Gastroesophageal sphincter (tissue), 3 donors: ENCODE measurements at regions not wholly inside any gene's neighbourhood (a gene's known extent, or its start where the extent isn't known, plus 50 kb on each side); places are given as distances from the start of the nearest gene placed in this dataset.
"Not testable (repeated sequence)": the region's sequence is repeated elsewhere in the genome, so short reads cannot be mapped to it uniquely, and the experiment has no call there.

Experiments
- POLR2AphosphoS5 ChIP-seq: sonication (generic); formaldehyde crosslinking; IDR thresholded peaks from one replicate; pipeline ENCODE4 v1.6.1; 2017; ENCODE audit warnings: antibody characterized with exemption
- TF ChIP-seq, protein P1 (sequence below), 4 experiments: fragments of 200-600 bp in 2 of 4; fragments of 450-650 bp in 2 of 4; sonication (generic) in 1 of 4; IDR thresholded peaks; one replicate each; pipeline ENCODE4 v1.5.1; 2017 to 2019; ENCODE audit warnings: antibody characterized with exemption in 4 of 4, mild to moderate bottlenecking in 2 of 4, moderate library complexity in 2 of 4

DNA sequence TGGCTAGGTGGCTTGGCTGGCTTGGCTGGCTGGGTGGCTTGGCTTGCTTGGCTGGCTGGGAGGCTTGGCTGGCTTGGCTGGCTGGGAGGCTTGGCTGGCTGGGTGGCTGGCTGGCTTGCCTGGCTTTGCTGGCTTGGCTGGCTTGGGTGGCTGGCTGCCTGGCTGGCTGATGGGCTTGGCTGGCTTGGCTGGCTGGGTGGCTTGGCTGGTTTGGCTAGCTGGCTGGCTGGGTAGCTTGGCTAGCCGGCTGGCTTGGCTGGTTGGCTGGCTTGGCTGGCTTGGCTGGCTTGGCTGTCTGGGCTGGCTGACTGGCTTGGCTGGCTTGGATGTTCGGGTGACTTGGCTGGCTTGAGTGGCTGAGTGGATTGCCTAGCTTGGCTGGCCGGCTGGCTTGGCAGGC, 2829.1 kb downstream of the RPIA start:
- TF ChIP-seq, protein P1, sequence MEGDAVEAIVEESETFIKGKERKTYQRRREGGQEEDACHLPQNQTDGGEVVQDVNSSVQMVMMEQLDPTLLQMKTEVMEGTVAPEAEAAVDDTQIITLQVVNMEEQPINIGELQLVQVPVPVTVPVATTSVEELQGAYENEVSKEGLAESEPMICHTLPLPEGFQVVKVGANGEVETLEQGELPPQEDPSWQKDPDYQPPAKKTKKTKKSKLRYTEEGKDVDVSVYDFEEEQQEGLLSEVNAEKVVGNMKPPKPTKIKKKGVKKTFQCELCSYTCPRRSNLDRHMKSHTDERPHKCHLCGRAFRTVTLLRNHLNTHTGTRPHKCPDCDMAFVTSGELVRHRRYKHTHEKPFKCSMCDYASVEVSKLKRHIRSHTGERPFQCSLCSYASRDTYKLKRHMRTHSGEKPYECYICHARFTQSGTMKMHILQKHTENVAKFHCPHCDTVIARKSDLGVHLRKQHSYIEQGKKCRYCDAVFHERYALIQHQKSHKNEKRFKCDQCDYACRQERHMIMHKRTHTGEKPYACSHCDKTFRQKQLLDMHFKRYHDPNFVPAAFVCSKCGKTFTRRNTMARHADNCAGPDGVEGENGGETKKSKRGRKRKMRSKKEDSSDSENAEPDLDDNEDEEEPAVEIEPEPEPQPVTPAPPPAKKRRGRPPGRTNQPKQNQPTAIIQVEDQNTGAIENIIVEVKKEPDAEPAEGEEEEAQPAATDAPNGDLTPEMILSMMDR (IDR thresholded peaks at IDR 0.05): not testable (repeated sequence)
- not testable (repeated sequence) for TF ChIP-seq POLR2AphosphoS5
